HG02852 (cell line): ENCODE measurements at regions not wholly inside any gene's neighbourhood (a gene's known extent, or its start where the extent isn't known, plus 50 kb on each side); places are given as distances from the start of the nearest gene placed in this dataset.
"Not testable (repeated sequence)": the region's sequence is repeated elsewhere in the genome, so short reads cannot be mapped to it uniquely, and the experiment has no call there.

Source experiments
- ATAC-seq: cut with Tn5 transposase; IDR thresholded peaks from one replicate; pipeline ENCODE4 v1.9.1; 2021; ENCODE audit warnings: mild to moderate bottlenecking, moderate library complexity; ENCODE audit not compliant: unreplicated experiment

- no peak for ATAC-seq
These were observed 97.1 kb downstream of the PLPPR4 start for GRCh38 chr1:99361406-99361805.

- no peak for ATAC-seq
These were observed 99.2 kb downstream of the PLPPR4 start for GRCh38 chr1:99363531-99363930.

GRCh38 chr1:99365141-99365540 is 100.8 kb downstream of the PLPPR4 start:
- no peak for ATAC-seq

GRCh38 chr1:99365545-99365944 is 101.3 kb downstream of the PLPPR4 start:
- no peak for ATAC-seq

- ATAC-seq, result no peak
These were observed 104.9 kb downstream of the PLPPR4 start for GRCh38 chr1:99369154-99369553.

GRCh38 chr1:99370476-99370875 is 106.2 kb downstream of the PLPPR4 start:
- no peak for ATAC-seq

GRCh38 chr1:99371413-99371812 is 107.1 kb downstream of the PLPPR4 start:
- no peak for ATAC-seq

GRCh38 chr1:99374109-99374508 is 109.8 kb downstream of the PLPPR4 start:
- ATAC-seq, result no peak

- ATAC-seq, result not testable (repeated sequence)
These were observed 110.4 kb downstream of the PLPPR4 start for GRCh38 chr1:99374693-99375092.

- no peak for ATAC-seq
These were observed 119.7 kb downstream of the PLPPR4 start for GRCh38 chr1:99384021-99384420.

GRCh38 chr1:99385852-99386251 is 121.6 kb downstream of the PLPPR4 start:
- no peak for ATAC-seq

GRCh38 chr1:99396389-99396788 is 132.1 kb downstream of the PLPPR4 start:
- ATAC-seq, result no peak

- no peak for ATAC-seq
These were observed 132.7 kb downstream of the PLPPR4 start for GRCh38 chr1:99397029-99397428.

- ATAC-seq, result no peak
These were observed 133.6 kb downstream of the PLPPR4 start for GRCh38 chr1:99397863-99398262.

- ATAC-seq, result not testable (repeated sequence)
These were observed 137.3 kb downstream of the PLPPR4 start for GRCh38 chr1:99401556-99401955.

GRCh38 chr1:99404399-99404798 is 140.1 kb downstream of the PLPPR4 start:
- ATAC-seq, result not testable (repeated sequence)

GRCh38 chr1:99405325-99405724 is 141.0 kb downstream of the PLPPR4 start:
- ATAC-seq, result not testable (repeated sequence)

GRCh38 chr1:99407018-99407417 is 142.7 kb downstream of the PLPPR4 start:
- ATAC-seq, result no peak

- ATAC-seq, result no peak
These were observed 159.8 kb downstream of the PLPPR4 start for GRCh38 chr1:99424087-99424486.

- ATAC-seq, result no peak
These were observed 165.5 kb downstream of the PLPPR4 start for GRCh38 chr1:99429754-99430153.

- no peak for ATAC-seq
These were observed 174.5 kb downstream of the PLPPR4 start for GRCh38 chr1:99438656-99439230.

- ATAC-seq, result no peak
These were observed 175.3 kb downstream of the PLPPR4 start for GRCh38 chr1:99439433-99440075.
